HepG2 (cell line): ENCODE measurements at regions not wholly inside any gene's neighbourhood (a gene's known extent, or its start where the extent isn't known, plus 50 kb on each side); places are given as distances from the start of the nearest gene placed in this dataset.

Experiments used
- ATAC-seq: fragments of 200-7000 bp; cut with Tn5 transposase; 3 replicates; pipeline ENCODE4 v1.9.1; 2020; ENCODE audit warnings: mild to moderate bottlenecking, moderate library complexity
- BruUV-seq: library from RNA; stranded (reverse); fragments of 400-500 nt; replicated peaks from 2 replicates; lab custom pipeline; 2021; lab: Mats Ljungman, UMichigan
- CTCF ChIA-PET: fragments of 300-600 bp; formaldehyde crosslinking; extraction: SDS; loops from one replicate; lab custom pipeline; 2021; ENCODE audit warnings: low total read pairs, inconsistent platforms, low intra/inter-chr PET ratio; lab: Yijun Ruan, JAX
- POLR2A ChIA-PET: fragments of 350-600 bp; sonication (Branson Sonifier 250); formaldehyde crosslinking; loops from one replicate; lab custom pipeline; 2020; ENCODE audit warnings: antibody characterized with exemption, inconsistent platforms; lab: Yijun Ruan, JAX
- DNase-seq: peaks from one replicate; pipeline ENCODE4 v3.0.0-alpha.2; 2015; ENCODE audit warnings: low spot score
- FAIRE-seq: peaks from 3 replicates; lab custom pipeline; 2011; peaks lifted over from hg19 to GRCh38; lab: Jason Lieb, UNC
- H2AFZ ChIP-seq: one replicate; pipeline ENCODE4 v1.6.1; 2011; ENCODE audit warnings: low read length, inconsistent platforms
- H3K27ac ChIP-seq: fragments of 300-600 bp; 3 replicates; pipeline ENCODE4 v1.8.0; 2011; ENCODE audit warnings: mixed run types, mild to moderate bottlenecking, mixed read lengths, low read length, inconsistent platforms; ENCODE audit not compliant: insufficient read depth; ENCODE audit errors: extremely low read length
- H3K27me3 ChIP-seq, 2 experiments: fragments of 200-600 bp in 1 of 2; 2 replicates in 1 of 2; 3 replicates in 1 of 2; pipeline versions ENCODE4 v1.6.0 to v1.8.0; 2011; ENCODE audit warnings: low read length in 2 of 2, mild to moderate bottlenecking in 2 of 2, moderate library complexity in 2 of 2, inconsistent platforms in 1 of 2; ENCODE audit not compliant: insufficient read depth in 2 of 2, control insufficient read depth in 1 of 2
- H3K36me3 ChIP-seq, 2 experiments: fragments of 200-600 bp in 1 of 2; replicated peaks in 1 of 2; 2 replicates in 1 of 2; 3 replicates in 1 of 2; pipeline versions ENCODE4 v1.5.1 to v1.8.0; 2011; ENCODE audit warnings: low read length in 2 of 2, inconsistent platforms in 1 of 2; ENCODE audit not compliant: insufficient read depth in 2 of 2, control insufficient read depth in 1 of 2
- H3K4me1 ChIP-seq: 2 replicates; pipeline ENCODE4 v1.5.1; 2012; ENCODE audit warnings: low read length, inconsistent platforms; ENCODE audit not compliant: insufficient read depth
- H3K4me2 ChIP-seq: 2 replicates; pipeline ENCODE4 v1.6.0; 2011; ENCODE audit warnings: low read depth, low read length, inconsistent platforms
- H3K4me3 ChIP-seq, 3 experiments: fragments of 200-600 bp in 1 of 3; sonication (generic), shearing (Covaris generic) in 1 of 3; replicated peaks in 1 of 3; 2 replicates each; pipeline ENCODE4 v1.5.1; 2011 to 2016; ENCODE audit warnings: low read length in 3 of 3, inconsistent platforms in 2 of 3, low read depth in 2 of 3, mild to moderate bottlenecking in 2 of 3, control low read depth in 1 of 3, mixed read lengths in 1 of 3; ENCODE audit not compliant: insufficient read depth in 1 of 3
- H3K79me2 ChIP-seq: one replicate; pipeline ENCODE4 v1.6.1; 2011; ENCODE audit warnings: low read length, inconsistent platforms; ENCODE audit not compliant: insufficient read depth
- H3K9ac ChIP-seq: 2 replicates; pipeline ENCODE4 v1.6.0; 2011; ENCODE audit warnings: mild to moderate bottlenecking, low read depth, low read length, inconsistent platforms; ENCODE audit not compliant: insufficient read depth
- H3K9me3 ChIP-seq: 2 replicates; pipeline ENCODE4 v1.5.1; 2012; ENCODE audit warnings: mild to moderate bottlenecking, low read length
- H4K20me1 ChIP-seq: 2 replicates; pipeline ENCODE4 v1.6.0; 2011; ENCODE audit warnings: inconsistent platforms, mild to moderate bottlenecking, low read length, moderate library complexity; ENCODE audit not compliant: insufficient read depth
- BCLAF1 ChIP-seq: fragments of 450-650 bp; IDR thresholded peaks from 2 replicates; pipeline ENCODE4 v1.6.1; 2017; ENCODE audit warnings: mild to moderate bottlenecking
- CTCF ChIP-seq: sonication (generic); formaldehyde crosslinking; IDR thresholded peaks from 2 replicates; pipeline ENCODE4 v1.5.0; 2020; ENCODE audit warnings: mild to moderate bottlenecking, missing genetic modification reagents, moderate library complexity
- PRDM4 ChIP-seq: sonication (generic); formaldehyde crosslinking; IDR thresholded peaks from 2 replicates; pipeline ENCODE4 v1.9.0; 2021; ENCODE audit warnings: missing genetic modification reagents, borderline replicate concordance
- SNAI1 ChIP-seq: sonication (generic); formaldehyde crosslinking; IDR thresholded peaks from 2 replicates; pipeline ENCODE4 v1.5.0; 2020; ENCODE audit warnings: mild to moderate bottlenecking, missing genetic modification reagents, borderline replicate concordance
- ZNF230 ChIP-seq: sonication (generic); formaldehyde crosslinking; IDR thresholded peaks from 2 replicates; pipeline ENCODE4 v1.4.0; 2020; ENCODE audit warnings: mild to moderate bottlenecking, missing genetic modification reagents
- ZNF367 ChIP-seq: sonication (generic); formaldehyde crosslinking; IDR thresholded peaks from 2 replicates; pipeline ENCODE4 v1.4.0; 2020; ENCODE audit warnings: missing genetic modification reagents, borderline replicate concordance
- ZNF549 ChIP-seq: sonication (generic); formaldehyde crosslinking; IDR thresholded peaks from 2 replicates; pipeline ENCODE4 v1.5.0; 2020; ENCODE audit warnings: missing genetic modification reagents
- ZNF572 ChIP-seq: sonication (generic); formaldehyde crosslinking; IDR thresholded peaks from 2 replicates; pipeline ENCODE4 v1.5.1; 2020; ENCODE audit warnings: mild to moderate bottlenecking, missing genetic modification reagents
- ZNF710 ChIP-seq: sonication (generic); formaldehyde crosslinking; IDR thresholded peaks from 2 replicates; pipeline ENCODE4 v1.5.0; 2020; ENCODE audit warnings: mild to moderate bottlenecking, missing genetic modification reagents, borderline replicate concordance
- WGBS: methylation state at CpG from one replicate; pipeline ENCODE4 v1.1.6; 2017; ENCODE audit warnings: low lambda C conversion rate; 5-methylcytosine and 5-hydroxymethylcytosine counted together
- in situ Hi-C: cut with HindIII; loops from 2 replicates; pipeline ENCODE4 v1.10.0; 2017; ENCODE audit warnings: low pct_unique_long_range_greater_than_20kb; ENCODE audit not compliant: extremely low pct_ligation_motif_present
- intact Hi-C: fragments of 100-400 bp; cut with micrococcal nuclease; formaldehyde crosslinking; loops from one replicate; pipeline ENCODE4 v1.10.0; 2022; ENCODE audit not compliant: unreplicated experiment

- peak; percentile 58 for TF ChIP-seq CTCF (CRISPR knock-in tag)
- no peak for TF ChIP-seq SNAI1 (CRISPR knock-in tag)
Measured at GRCh38 chr12:107912421-107913004, 138.0 kb downstream of the ASCL4 start (continued).

GRCh38 chr12:107914460-107914977 lies 140.0 kb downstream of the ASCL4 start:
- POLR2A ChIA-PET: no interaction called here
- in situ Hi-C loops: no loop called here
- no peak for TF ChIP-seq ZNF549 (CRISPR knock-in tag)
- no peak for TF ChIP-seq ZNF367 (CRISPR knock-in tag)
- TF ChIP-seq ZNF572: no peak
- no peak for TF ChIP-seq ZNF710 (CRISPR knock-in tag)
- TF ChIP-seq BCLAF1: no peak
- TF ChIP-seq ZNF230 (CRISPR knock-in tag): no peak
- no peak for TF ChIP-seq PRDM4 (CRISPR knock-in tag)

More at GRCh38 chr12:107914460-107914977, 140.0 kb downstream of the ASCL4 start:
- no peaks in the 10 kb centered on the region for H3K9me3 ChIP-seq
- no peaks in the 10 kb centered on the region for H3K4me1 ChIP-seq
- no peaks in the 10 kb centered on the region for H3K79me2 ChIP-seq
- H3K4me2 ChIP-seq: no peak overlapping the region
- ATAC-seq: no peak
- no peaks in the 10 kb centered on the region for H3K36me3 ChIP-seq
- BruUV-seq: no TSS peak
- no peak for DNase-seq
- no peak overlapping the region for H3K27ac ChIP-seq
- no peak overlapping the region for H2AFZ ChIP-seq
- no peak overlapping the region for H3K9ac ChIP-seq
- H3K27me3 ChIP-seq: no peaks in the 10 kb centered on the region; a peak in 1 of 5 replicates
- H4K20me1 ChIP-seq: no peaks in the 10 kb centered on the region
- WGBS: 15% methylated on average over 10 of the region's 10 CpGs
- FAIRE-seq: no peak
- intact Hi-C loops: no loop called here
- CTCF ChIA-PET: no interaction called here
- H3K4me3 ChIP-seq: no peak overlapping the region
